Lung microvascular endothelial cell (primary cell): ENCODE measurements at regions not wholly inside any gene's neighbourhood (a gene's known extent, or its start where the extent isn't known, plus 50 kb on each side); places are given as distances from the start of the nearest gene placed in this dataset.

Experiments
- DNase-seq, 2 donors: peaks; one replicate each; pipeline versions ENCODE4 v3.0.0 to v3.0.0-alpha.2; 2010; ENCODE audit warnings: low read depth in 2 of 2

GRCh38 chr3:30492322-30493192 is 113.8 kb upstream of the TGFBR2 start:
- no peak for DNase-seq

GRCh38 chr3:30493911-30494311 is 112.5 kb upstream of the TGFBR2 start:
- no peak for DNase-seq

- peak in 1 of 2 donors; percentile 69 for DNase-seq
Measured at GRCh38 chr3:30495172-30496065, 111.0 kb upstream of the TGFBR2 start.

GRCh38 chr3:30496066-30496966 is 110.1 kb upstream of the TGFBR2 start:
- no peak for DNase-seq

- no peak for DNase-seq
Measured at GRCh38 chr3:30498587-30498967, 107.8 kb upstream of the TGFBR2 start.

GRCh38 chr3:30500666-30501399 is 105.6 kb upstream of the TGFBR2 start:
- DNase-seq = no peak

- no peak for DNase-seq
Measured at GRCh38 chr3:30501526-30501925, 104.9 kb upstream of the TGFBR2 start.

GRCh38 chr3:30502051-30502741 is 104.2 kb upstream of the TGFBR2 start:
- no peak for DNase-seq

GRCh38 chr3:30502742-30503073 is 103.7 kb upstream of the TGFBR2 start:
- DNase-seq = no peak

- no peak for DNase-seq
Measured at GRCh38 chr3:30503446-30503845, 103.0 kb upstream of the TGFBR2 start.

- no peak for DNase-seq
Measured at GRCh38 chr3:30504939-30505338, 101.5 kb upstream of the TGFBR2 start.

- no peak for DNase-seq
Measured at GRCh38 chr3:30505866-30506520, 100.4 kb upstream of the TGFBR2 start.

- no peak for DNase-seq
Measured at GRCh38 chr3:30508339-30508738, 98.1 kb upstream of the TGFBR2 start.

- no peak for DNase-seq
Measured at GRCh38 chr3:30510596-30510995, 95.8 kb upstream of the TGFBR2 start.

GRCh38 chr3:30511524-30512251 is 94.7 kb upstream of the TGFBR2 start:
- DNase-seq = peak; percentile 31 to 79

- peak in 1 of 2 donors; percentile 45 for DNase-seq
Measured at GRCh38 chr3:30512576-30512975, 93.8 kb upstream of the TGFBR2 start.

GRCh38 chr3:30513374-30514152 is 92.8 kb upstream of the TGFBR2 start:
- DNase-seq = peak in 1 of 2 donors; percentile 45

GRCh38 chr3:30516238-30516637 is 90.2 kb upstream of the TGFBR2 start:
- peak; percentile 67 to 88 for DNase-seq
